ENCODE measurements at regions not wholly inside any gene's neighbourhood (a gene's known extent, or its start where the extent isn't known, plus 50 kb on each side); places are given as distances from the start of the nearest gene placed in this dataset.

DNA sequence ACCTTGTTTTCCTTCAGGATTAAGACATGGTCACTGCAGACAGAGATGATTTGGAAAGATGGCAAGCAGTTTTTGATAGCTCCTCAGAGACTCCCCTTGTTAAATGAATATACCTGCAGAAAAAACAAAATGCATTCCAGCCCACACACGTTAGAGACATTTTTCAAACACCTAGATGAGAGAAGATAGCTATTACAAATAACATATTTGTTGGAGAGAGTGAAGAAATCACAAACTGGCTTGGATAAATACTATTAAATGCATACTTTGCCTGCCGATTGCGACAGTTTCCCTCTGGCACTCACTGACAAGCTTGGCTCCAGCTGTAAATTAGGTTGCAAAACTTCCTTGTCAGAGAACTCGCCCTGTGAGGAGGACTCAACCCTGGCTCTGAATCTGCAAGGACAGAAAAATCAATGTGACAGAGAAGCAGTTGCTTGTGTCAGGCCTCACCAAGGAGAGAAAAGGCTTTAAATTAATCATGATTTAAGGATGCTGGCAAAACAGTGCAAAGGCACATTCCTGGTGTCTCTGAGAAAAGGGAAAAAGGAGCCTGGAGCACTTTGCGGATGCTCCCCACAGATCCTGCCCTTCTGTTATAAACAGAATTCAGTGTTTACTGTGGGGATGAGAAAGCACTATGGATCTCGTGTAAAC, 423.7 kb upstream of the MARCKS start:
- TF ChIP-seq, protein P1, sequence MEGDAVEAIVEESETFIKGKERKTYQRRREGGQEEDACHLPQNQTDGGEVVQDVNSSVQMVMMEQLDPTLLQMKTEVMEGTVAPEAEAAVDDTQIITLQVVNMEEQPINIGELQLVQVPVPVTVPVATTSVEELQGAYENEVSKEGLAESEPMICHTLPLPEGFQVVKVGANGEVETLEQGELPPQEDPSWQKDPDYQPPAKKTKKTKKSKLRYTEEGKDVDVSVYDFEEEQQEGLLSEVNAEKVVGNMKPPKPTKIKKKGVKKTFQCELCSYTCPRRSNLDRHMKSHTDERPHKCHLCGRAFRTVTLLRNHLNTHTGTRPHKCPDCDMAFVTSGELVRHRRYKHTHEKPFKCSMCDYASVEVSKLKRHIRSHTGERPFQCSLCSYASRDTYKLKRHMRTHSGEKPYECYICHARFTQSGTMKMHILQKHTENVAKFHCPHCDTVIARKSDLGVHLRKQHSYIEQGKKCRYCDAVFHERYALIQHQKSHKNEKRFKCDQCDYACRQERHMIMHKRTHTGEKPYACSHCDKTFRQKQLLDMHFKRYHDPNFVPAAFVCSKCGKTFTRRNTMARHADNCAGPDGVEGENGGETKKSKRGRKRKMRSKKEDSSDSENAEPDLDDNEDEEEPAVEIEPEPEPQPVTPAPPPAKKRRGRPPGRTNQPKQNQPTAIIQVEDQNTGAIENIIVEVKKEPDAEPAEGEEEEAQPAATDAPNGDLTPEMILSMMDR (IDR thresholded peaks at IDR 0.05) = no peak
- no peak for TF ChIP-seq POLR2A (IDR thresholded peaks at IDR 0.05)

Data from esophagus squamous epithelium (tissue), 4 donors.